ENCODE measurements at regions not wholly inside any gene's neighbourhood (a gene's known extent, or its start where the extent isn't known, plus 50 kb on each side); places are given as distances from the start of the nearest gene placed in this dataset.
"Not testable (repeated sequence)": the region's sequence is repeated elsewhere in the genome, so short reads cannot be mapped to it uniquely, and the experiment has no call there.

- Histone ChIP-seq H3K4me3 (ENCODE audit: low read length) (no peak overlapping the region), H3K4me1 (ENCODE audit: control insufficient read depth, insufficient read depth, low read length) (no peaks in the 10 kb centered on the region), H3K27ac (ENCODE audit: low read length) (no peak overlapping the region), H3K27me3 (ENCODE audit: control insufficient read depth, insufficient read depth) (no peaks in the 10 kb centered on the region), H3K9me3 (ENCODE audit: control insufficient read depth, low read length) (no peaks in the 10 kb centered on the region)
- no peak for ATAC-seq
- no peak for DNase-seq
- WGBS, result 44% methylated on average over 3 of the region's 3 CpGs
- intact Hi-C loops (cut with DNase I), result no loop called here
Observed at GRCh38 chr10:45118929-45119328, 118.2 kb downstream of the ZNF22 start.

DNA sequence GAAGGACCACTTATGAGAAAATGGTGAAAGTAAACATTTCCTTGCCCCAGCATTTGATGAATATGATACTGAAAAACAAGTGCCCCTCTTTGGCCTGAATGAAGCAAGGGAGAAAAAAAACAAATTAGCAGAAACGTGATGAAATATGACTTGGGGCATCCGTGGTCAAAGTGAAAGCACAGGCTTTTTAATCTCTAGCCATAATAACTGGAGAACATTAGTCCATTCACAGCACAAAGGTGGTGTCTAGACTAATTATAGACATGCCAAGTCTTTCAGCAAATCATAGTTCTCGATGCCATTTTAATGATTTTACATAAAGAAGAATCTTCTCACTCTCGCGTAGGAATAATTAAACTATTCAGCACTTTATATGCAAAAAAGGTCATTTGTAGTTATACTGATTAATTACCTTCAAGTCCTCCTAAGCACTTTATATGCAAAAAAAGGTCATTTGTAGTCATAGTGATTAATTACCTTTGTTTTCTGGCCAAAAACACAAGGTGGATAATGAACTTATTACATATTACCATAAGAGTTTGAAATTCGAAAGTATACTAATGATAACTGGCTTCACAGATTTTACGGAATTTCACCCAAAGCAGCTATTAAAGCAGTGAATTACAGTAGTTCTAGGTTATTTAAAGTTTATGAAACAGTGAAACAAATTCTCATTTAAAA, 121.6 kb downstream of the ZNF22 start:
- H3K4me3 ChIP-seq (ENCODE audit: low read length); H3K4me1 ChIP-seq (ENCODE audit: control insufficient read depth, insufficient read depth, low read length); DNase-seq; H3K27ac ChIP-seq (ENCODE audit: low read length); H3K27me3 ChIP-seq (ENCODE audit: control insufficient read depth, insufficient read depth); intact Hi-C loops (cut with DNase I); ATAC-seq; H3K9me3 ChIP-seq (ENCODE audit: control insufficient read depth, low read length): not testable (repeated sequence)
- 93% methylated on average over 5 of the region's 7 CpGs for WGBS

GRCh38 chr10:45135443-45136198, 134.9 kb downstream of the ZNF22 start:
- no peak overlapping the region for H3K27ac ChIP-seq (ENCODE audit: low read length)
- H3K4me3 ChIP-seq (ENCODE audit: low read length), result no peak overlapping the region
- H3K4me1 ChIP-seq (ENCODE audit: control insufficient read depth, insufficient read depth, low read length), result no peaks in the 10 kb centered on the region
- no peak for DNase-seq
- WGBS, result 48% methylated on average over 12 of the region's 12 CpGs
- H3K27me3 ChIP-seq (ENCODE audit: control insufficient read depth, insufficient read depth), result no peaks in the 10 kb centered on the region
- ATAC-seq, result no peak
- no peaks in the 10 kb centered on the region for H3K9me3 ChIP-seq (ENCODE audit: control insufficient read depth, low read length)
- intact Hi-C loops (cut with DNase I), result no loop called here

GRCh38 chr10:45136256-45136655, 135.5 kb downstream of the ZNF22 start:
- intact Hi-C loops (cut with DNase I), result no loop called here
- 36% methylated on average over 8 of the region's 8 CpGs for WGBS
- H3K4me3 ChIP-seq (ENCODE audit: low read length), result no peak overlapping the region

DNA sequence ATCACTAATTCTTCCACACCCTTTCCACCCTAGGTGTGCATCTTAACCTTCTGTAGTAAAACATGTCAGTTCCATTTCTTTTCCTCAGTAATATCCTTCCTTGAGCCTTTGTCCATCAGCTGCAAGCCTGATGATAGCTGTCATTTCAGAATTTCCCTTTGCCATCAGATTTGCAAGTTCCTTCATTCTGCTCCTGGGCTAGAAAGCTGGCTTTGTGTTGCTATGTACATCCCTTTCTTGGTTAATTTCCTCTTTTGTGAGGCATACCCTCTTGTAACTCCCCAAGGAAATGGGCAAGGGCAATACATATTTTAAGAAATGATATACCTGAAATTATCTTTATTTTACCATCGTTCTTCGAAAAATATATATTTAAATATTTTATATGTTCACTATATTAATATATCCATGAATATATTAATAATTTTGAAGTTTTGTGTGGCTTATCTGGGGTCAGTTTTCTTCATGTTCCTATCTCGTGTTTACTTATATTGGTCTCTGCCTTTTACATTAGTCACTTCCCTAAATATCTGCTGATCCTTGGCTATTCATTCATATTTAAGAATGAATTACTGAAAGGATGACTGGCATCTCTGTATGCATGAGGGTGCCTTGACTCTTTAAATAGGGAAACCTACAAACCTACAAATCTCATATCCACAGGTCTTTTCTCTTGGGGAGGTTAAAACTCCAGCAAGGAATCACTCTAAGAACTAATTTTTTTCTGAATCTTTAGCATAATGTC, 143.8 kb downstream of the ZNF22 start:
- H3K9me3 ChIP-seq (ENCODE audit: control insufficient read depth, low read length), result no peaks in the 10 kb centered on the region
- DNase-seq (no peak), ATAC-seq (no peak)
- no peak overlapping the region for H3K4me3 ChIP-seq (ENCODE audit: low read length)
- H3K27me3 ChIP-seq (ENCODE audit: control insufficient read depth, insufficient read depth), result no peaks in the 10 kb centered on the region
- intact Hi-C loops (cut with DNase I), result no loop called here
- 85% methylated on average over 3 of the region's 3 CpGs for WGBS
- H3K27ac ChIP-seq (ENCODE audit: low read length), result no peak overlapping the region
- no peaks in the 10 kb centered on the region for H3K4me1 ChIP-seq (ENCODE audit: control insufficient read depth, insufficient read depth, low read length)

More at GRCh38 chr10:45136256-45136655, 135.5 kb downstream of the ZNF22 start:
- Histone ChIP-seq H3K4me1 (ENCODE audit: control insufficient read depth, insufficient read depth, low read length) (no peaks in the 10 kb centered on the region), H3K27me3 (ENCODE audit: control insufficient read depth, insufficient read depth) (no peaks in the 10 kb centered on the region), H3K27ac (ENCODE audit: low read length) (no peak overlapping the region), H3K9me3 (ENCODE audit: control insufficient read depth, low read length) (no peaks in the 10 kb centered on the region)
- ATAC-seq (no peak), DNase-seq (no peak)

- ATAC-seq; H3K9me3 ChIP-seq (ENCODE audit: control insufficient read depth, low read length); H3K27ac ChIP-seq (ENCODE audit: low read length); H3K4me3 ChIP-seq (ENCODE audit: low read length); intact Hi-C loops (cut with DNase I); DNase-seq; H3K27me3 ChIP-seq (ENCODE audit: control insufficient read depth, insufficient read depth); H3K4me1 ChIP-seq (ENCODE audit: control insufficient read depth, insufficient read depth, low read length): not testable (repeated sequence)
- WGBS, result 68% methylated on average over 1 of the region's 1 CpG
Observed at GRCh38 chr10:45145143-45145542, 144.4 kb downstream of the ZNF22 start.

GRCh38 chr10:45147000-45147399, 146.3 kb downstream of the ZNF22 start:
- ATAC-seq (no peak), DNase-seq (no peak)
- Histone ChIP-seq H3K9me3 (ENCODE audit: control insufficient read depth, low read length) (no peaks in the 10 kb centered on the region), H3K4me3 (ENCODE audit: low read length) (no peak overlapping the region), H3K27ac (ENCODE audit: low read length) (no peak overlapping the region), H3K27me3 (ENCODE audit: control insufficient read depth, insufficient read depth) (no peaks in the 10 kb centered on the region), H3K4me1 (ENCODE audit: control insufficient read depth, insufficient read depth, low read length) (no peaks in the 10 kb centered on the region)
- WGBS, result 40% methylated on average over 3 of the region's 3 CpGs
- intact Hi-C loops (cut with DNase I), result no loop called here

GRCh38 chr10:45150997-45151396, 150.3 kb downstream of the ZNF22 start:
- no peak for DNase-seq
- intact Hi-C loops (cut with DNase I), result no loop called here
- Histone ChIP-seq H3K9me3 (ENCODE audit: control insufficient read depth, low read length) (no peaks in the 10 kb centered on the region), H3K27me3 (ENCODE audit: control insufficient read depth, insufficient read depth) (no peaks in the 10 kb centered on the region), H3K27ac (ENCODE audit: low read length) (no peak overlapping the region), H3K4me1 (ENCODE audit: control insufficient read depth, insufficient read depth, low read length) (no peaks in the 10 kb centered on the region), H3K4me3 (ENCODE audit: low read length) (no peak overlapping the region)
- ATAC-seq, result no peak
- 86% methylated on average over 9 of the region's 9 CpGs for WGBS

GRCh38 chr10:45151467-45152214, 150.9 kb downstream of the ZNF22 start:
- Histone ChIP-seq H3K4me1 (ENCODE audit: control insufficient read depth, insufficient read depth, low read length) (no peaks in the 10 kb centered on the region), H3K4me3 (ENCODE audit: low read length) (no peak overlapping the region), H3K27me3 (ENCODE audit: control insufficient read depth, insufficient read depth) (no peaks in the 10 kb centered on the region), H3K9me3 (ENCODE audit: control insufficient read depth, low read length) (no peaks in the 10 kb centered on the region), H3K27ac (ENCODE audit: low read length) (no peak overlapping the region)
- peak in 1 of 2 donors; percentile 16 for ATAC-seq
- WGBS, result 90% methylated on average over 18 of the region's 18 CpGs
- intact Hi-C loops (cut with DNase I), result no loop called here
- DNase-seq, result no peak

DNA sequence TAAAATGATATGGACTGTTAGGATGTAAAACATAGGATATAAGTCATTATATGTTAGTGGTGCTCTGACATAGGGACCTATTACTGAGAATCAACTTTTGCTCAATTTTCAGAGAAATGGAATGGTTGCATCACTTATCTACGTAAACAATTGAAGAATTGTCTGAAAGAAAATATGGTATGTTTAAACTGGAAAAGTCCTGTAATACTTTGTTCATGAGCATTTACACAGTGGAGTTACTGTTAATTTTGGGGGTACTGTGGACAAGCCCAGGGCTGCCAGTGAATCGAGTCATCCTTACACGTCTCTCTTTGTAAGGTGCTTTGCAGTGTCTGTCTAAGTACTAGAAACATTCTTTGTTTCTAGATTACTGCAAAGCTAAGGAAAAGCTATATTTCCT, 152.0 kb downstream of the ZNF22 start:
- Histone ChIP-seq H3K27me3 (ENCODE audit: control insufficient read depth, insufficient read depth) (no peaks in the 10 kb centered on the region), H3K27ac (ENCODE audit: low read length) (no peak overlapping the region), H3K4me3 (ENCODE audit: low read length) (no peak overlapping the region), H3K4me1 (ENCODE audit: control insufficient read depth, insufficient read depth, low read length) (no peaks in the 10 kb centered on the region), H3K9me3 (ENCODE audit: control insufficient read depth, low read length) (no peaks in the 10 kb centered on the region)
- intact Hi-C loops (cut with DNase I), result no loop called here
- DNase-seq, result no peak
- no peak for ATAC-seq
- 90% methylated on average over 3 of the region's 3 CpGs for WGBS
